ENCODE measurements at regions not wholly inside any gene's neighbourhood (a gene's known extent, or its start where the extent isn't known, plus 50 kb on each side); places are given as distances from the start of the nearest gene placed in this dataset.

GRCh38 chr4:12691168-12691567 lies 793.0 kb downstream of the RAB28 start:
- TF ChIP-seq, protein P1, sequence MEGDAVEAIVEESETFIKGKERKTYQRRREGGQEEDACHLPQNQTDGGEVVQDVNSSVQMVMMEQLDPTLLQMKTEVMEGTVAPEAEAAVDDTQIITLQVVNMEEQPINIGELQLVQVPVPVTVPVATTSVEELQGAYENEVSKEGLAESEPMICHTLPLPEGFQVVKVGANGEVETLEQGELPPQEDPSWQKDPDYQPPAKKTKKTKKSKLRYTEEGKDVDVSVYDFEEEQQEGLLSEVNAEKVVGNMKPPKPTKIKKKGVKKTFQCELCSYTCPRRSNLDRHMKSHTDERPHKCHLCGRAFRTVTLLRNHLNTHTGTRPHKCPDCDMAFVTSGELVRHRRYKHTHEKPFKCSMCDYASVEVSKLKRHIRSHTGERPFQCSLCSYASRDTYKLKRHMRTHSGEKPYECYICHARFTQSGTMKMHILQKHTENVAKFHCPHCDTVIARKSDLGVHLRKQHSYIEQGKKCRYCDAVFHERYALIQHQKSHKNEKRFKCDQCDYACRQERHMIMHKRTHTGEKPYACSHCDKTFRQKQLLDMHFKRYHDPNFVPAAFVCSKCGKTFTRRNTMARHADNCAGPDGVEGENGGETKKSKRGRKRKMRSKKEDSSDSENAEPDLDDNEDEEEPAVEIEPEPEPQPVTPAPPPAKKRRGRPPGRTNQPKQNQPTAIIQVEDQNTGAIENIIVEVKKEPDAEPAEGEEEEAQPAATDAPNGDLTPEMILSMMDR (IDR thresholded peaks at IDR 0.05): no peak
- no peak for TF ChIP-seq POLR2A (IDR thresholded peaks at IDR 0.05)

All from tibial nerve (tissue), 3 donors.